ENCODE measurements at regions not wholly inside any gene's neighbourhood (a gene's known extent, or its start where the extent isn't known, plus 50 kb on each side); places are given as distances from the start of the nearest gene placed in this dataset.
"Not testable (repeated sequence)": the region's sequence is repeated elsewhere in the genome, so short reads cannot be mapped to it uniquely, and the experiment has no call there.

DNA sequence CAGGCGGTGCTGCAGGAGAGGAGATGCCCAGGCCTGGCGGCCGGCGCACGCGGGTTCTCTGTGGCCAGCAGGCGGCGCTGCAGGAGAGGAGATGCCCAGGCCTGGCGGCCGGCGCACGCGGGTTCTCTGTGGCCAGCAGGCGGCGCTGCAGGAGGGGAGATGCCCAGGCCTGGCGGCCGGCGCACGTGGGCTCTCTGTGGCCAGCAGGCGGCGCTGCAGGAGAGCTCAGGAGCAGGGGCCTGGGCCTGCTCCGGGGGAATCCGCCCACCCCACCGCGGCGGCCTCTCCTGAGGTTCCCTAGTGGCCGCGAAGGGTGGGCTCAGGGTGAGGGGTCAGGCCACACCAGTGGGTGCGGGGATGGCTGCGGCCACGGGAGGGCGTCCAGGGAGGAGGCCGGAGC is 75.9 kb downstream of the OR4F16 start:
- not testable (repeated sequence) for DNase-seq

DNA sequence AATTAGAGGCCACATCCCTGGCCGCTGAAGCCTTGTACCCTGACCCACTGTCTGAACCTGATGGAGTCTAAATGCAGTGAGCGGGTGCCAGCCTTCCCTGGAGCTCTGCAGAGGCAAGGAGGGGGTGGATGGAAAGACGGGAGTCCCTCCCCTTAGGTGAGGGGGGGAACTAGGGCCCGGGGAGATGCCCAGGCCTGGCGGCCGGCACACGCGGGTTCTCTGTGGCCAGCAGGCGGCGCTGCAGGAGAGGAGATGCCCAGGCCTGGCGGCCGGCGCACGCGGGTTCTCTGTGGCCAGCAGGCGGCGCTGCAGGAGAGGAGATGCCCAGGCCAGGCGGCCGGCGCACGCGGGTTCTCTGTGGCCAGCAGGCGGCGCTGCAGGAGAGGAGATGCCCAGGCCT is 77.3 kb downstream of the OR4F16 start:
- DNase-seq = not testable (repeated sequence)

DNA sequence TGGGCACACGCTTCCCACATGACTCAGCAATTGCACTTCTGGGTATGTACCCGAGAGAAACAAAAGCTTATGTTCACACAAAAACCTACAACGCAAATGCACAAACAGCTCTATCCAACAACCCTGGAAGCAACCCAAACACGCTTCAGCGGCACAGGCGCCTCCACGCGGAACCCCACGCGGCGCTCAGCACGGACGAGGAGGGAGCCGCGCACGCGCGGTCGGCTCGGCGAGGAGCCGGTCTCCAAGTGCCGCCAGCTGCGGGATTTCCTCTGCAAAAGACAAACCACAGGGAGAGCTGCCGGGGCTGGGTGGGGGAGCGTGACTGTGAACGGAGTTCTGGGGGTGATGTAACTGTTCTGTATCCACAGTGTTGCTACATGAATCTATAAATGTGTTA is 81.2 kb downstream of the OR4F16 start:
- DNase-seq = peak; percentile 7

DNA sequence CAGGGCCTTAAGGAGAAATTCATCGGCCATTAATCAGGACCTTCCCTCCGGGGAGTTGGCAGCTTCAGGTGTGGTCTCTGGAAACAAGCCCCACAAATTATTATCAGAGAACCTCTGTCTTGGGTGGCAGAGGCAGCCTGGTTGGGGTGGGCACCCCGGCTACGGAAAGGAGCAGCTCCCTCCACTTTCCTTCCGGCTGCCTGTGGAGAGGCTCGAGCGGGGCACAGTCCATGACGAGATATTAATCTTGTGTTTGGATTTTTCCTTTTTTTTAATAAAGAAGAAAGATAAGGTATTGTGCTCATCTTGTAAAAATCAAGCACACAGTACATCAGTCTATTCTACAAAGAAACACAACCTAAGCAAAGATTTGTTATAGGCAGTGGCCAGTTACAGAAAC is 98.2 kb downstream of the OR4F16 start:
- DNase-seq = not testable (repeated sequence)

DNA sequence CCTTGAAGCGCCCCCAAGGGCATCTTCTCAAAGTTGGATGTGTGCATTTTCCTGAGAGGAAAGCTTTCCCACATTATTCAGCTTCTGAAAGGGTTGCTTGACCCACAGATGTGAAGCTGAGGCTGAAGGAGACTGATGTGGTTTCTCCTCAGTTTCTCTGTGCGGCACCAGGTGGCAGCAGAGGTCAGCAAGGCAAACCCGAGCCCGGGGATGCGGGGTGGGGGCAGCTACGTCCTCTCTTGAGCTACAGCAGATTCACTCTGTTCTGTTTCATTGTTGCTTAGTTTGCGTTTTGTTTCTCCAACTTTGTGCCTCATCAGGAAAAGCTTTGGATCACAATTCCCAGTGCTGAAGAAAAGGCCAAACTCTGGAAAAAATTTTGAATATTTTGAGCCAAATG is 100.5 kb downstream of the OR4F16 start:
- peak; percentile 40 for DNase-seq
